HG02852 (cell line): ENCODE measurements at regions not wholly inside any gene's neighbourhood (a gene's known extent, or its start where the extent isn't known, plus 50 kb on each side); places are given as distances from the start of the nearest gene placed in this dataset.
A peak's percentile ranks its signal among the peaks of the same experiment; 100 is the strongest.

Source experiments
- ATAC-seq: cut with Tn5 transposase; IDR thresholded peaks from one replicate; pipeline ENCODE4 v1.9.1; 2021; ENCODE audit warnings: mild to moderate bottlenecking, moderate library complexity; ENCODE audit not compliant: unreplicated experiment

DNA sequence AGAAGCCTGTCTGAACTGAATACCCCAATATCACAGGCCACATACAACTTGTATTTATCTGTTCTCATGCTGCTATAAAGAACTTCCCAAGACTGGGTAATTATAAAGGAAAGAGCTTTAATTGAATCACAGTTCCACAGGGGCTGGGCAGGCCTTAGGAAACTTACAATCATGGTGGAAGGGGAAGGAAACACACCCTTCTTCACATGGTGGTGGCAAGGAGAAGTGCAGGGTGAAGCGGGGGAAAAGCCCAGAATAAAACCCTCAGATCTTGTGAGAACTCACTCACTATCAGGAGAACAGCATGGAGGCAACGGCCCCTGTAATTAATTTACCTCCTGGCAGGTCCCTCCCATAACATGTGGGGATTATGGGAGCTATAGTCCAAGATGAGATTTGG, 50.3 kb upstream of the FNDC1 start:
- no peak for ATAC-seq

DNA sequence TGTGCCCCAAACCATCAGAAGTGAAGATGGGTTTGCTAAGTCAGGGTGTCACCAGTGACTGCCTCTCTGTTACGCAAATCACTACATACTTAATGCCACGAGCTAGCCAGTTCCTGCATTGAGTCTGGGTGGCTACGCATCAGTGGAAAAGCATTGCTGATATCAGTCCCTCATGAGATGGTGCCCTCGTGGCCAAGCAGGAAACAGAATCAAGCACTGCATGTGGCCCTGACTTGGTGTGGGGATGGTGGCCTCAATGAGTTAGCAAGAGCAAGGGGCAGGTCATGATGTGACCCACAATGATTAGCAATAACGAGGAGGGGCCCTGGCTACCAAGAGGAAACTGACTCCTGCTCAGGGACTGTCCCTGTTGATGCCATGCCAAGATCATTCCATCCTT, 51.6 kb upstream of the FNDC1 start:
- no peak for ATAC-seq

DNA sequence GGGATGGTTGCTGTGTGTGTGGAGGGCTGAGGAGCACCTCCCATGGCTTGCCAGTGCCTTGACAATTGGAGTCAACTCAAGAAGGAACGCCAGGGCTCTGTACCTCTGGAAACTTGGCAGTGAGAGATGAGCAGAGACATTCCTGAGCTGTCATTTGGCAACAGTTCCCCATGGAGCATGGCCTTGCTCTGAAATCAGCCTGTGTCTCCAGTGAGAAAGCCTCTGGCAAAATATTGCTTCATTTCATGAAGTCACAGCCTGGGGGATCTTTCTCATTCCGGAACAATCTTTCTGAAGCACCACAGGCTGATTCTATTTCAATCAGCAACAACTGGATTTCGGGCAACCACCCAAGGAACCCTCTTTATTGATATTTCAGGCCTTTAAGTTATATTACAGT, 52.2 kb upstream of the FNDC1 start:
- ATAC-seq = no peak

GRCh38 chr6:159116343-159116742, 52.9 kb upstream of the FNDC1 start:
- peak; percentile 86 for ATAC-seq

GRCh38 chr6:159114569-159114968, 54.6 kb upstream of the FNDC1 start:
- no peak for ATAC-seq

GRCh38 chr6:159113223-159113622, 56.0 kb upstream of the FNDC1 start:
- no peak for ATAC-seq

GRCh38 chr6:159112714-159113113, 56.5 kb upstream of the FNDC1 start:
- ATAC-seq = no peak

DNA sequence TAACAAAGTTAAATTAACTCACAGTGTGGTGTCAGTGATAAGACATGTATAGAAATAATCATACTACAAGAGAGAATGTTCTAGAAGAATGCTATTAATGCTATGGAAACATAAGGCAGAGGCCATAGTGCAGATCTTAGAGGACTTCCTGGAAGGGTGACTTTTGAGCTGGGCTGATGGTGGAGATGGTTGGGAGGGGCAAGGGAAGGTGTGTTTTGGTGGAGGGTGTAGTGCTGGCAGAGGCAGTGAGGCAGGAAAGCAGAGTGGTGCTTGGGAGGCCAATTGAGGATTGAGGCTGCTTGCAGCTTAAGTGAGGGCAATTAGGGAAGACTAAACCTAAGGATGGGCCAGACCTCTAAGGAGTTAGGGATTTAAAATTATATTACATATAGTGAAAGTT, 58.5 kb upstream of the FNDC1 start:
- no peak for ATAC-seq

DNA sequence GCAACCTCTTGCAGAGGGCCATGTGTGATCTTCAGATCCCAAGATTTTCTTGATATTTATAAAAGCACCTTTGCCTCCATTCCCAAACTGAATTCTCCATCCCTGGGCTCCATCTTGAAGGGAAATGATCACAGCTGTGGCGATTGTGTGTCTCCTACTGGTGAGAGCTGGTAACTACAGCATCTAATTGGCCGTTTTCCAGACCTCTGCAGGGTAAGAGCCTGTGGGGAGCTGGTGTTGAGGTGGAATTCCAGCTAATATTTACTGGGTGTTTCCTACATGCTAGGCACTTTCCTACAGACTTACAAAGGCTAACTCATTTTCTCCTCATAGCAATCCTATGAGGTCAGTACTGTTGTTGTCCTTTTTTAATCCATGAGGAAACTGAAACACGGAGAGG, 59.2 kb upstream of the FNDC1 start:
- no peak for ATAC-seq

DNA sequence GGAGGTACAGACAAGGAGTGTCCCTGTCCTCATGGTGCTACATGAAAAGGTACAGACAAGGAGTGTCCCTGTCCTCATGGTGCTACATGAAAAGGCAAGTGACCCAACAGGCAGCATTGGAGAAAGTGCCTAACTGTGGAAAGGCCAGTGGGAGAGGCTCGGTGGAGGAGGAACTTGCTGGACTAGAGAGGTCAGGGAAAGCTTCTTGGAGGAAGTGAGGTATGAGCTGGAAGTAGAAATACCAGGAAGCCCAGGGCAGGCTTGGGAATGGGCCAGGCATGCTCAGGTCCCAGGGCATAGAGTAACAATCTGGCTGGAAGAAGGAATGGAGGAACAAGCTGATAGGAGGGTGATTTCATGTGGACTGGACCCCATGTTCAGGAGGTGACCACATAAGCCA, 59.8 kb upstream of the FNDC1 start:
- no peak for ATAC-seq

- no peak for ATAC-seq
These were observed 60.7 kb upstream of the FNDC1 start for GRCh38 chr6:159108426-159108985.

DNA sequence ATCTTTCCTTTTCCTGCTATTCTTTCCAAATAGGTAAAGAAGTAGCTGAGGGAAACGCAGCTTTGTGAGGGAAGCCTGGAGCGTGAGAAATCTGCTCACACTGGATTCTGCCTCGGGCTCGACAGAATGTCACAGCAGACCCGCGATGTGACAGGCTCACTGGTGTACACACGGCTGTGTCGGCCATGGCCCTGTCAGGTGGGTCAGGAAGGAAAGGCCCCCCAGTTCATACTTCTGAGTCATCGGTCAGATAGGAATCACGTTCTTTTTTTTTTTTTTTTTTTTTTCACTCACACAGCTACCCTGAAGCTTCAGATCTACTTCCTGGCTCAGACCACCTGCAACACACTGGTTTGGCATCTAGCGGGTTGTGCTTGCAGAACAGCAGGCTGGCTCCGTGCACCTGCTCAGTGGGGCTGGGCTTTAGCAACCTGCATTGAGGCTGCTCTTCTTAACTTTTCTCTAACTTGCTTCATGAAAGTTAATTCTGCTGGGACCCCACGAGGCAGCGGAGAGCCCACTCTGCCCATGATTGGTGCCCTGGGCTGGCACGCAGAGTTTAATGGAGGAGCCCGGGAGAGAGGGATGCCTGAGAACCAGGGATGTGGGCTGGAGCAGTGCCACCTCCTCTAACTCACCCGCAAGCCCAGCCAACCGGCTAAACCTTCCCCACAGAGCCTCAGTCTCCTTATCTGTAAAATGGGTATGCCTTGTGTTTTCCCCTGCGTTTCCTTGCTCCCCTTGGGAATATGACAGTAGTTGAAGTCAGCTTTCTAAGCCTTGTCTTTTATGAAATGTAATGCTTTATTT, 61.5 kb upstream of the FNDC1 start:
- no peak for ATAC-seq

DNA sequence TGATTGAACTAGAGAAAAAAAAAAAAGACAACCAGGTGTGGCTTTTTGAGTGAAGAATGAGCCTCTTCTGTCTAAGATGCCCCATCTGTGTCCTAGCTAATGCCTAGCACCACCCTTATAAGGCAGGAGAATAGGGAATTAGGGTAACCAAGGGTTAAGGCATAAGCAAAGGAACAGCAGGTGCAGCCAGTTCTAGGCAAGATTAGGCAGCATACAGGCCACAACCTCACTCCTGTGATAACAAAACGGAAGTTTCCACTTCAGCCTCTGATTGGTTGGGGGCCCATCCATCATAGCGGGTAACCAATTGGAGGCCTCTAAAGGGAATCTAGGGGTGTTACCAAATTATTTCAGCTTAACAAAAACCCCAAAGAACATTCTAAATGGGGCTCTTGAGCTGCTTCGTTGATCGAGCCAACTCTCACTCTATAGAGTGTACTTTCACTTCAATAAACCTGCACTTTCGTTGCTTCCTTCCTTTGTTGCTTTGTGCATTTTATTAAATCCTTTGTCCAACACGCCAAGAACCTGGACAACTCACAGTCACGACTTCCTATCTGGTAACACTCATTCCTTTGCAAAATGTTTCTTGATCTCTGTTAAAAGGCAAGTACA, 61.9 kb upstream of the TAGAP start:
- ATAC-seq = peak; percentile 91

- no peak for ATAC-seq
These were observed 60.9 kb upstream of the TAGAP start for GRCh38 chr6:159105716-159106115.

- ATAC-seq = no peak
These were observed 60.1 kb upstream of the TAGAP start for GRCh38 chr6:159104931-159105330.

DNA sequence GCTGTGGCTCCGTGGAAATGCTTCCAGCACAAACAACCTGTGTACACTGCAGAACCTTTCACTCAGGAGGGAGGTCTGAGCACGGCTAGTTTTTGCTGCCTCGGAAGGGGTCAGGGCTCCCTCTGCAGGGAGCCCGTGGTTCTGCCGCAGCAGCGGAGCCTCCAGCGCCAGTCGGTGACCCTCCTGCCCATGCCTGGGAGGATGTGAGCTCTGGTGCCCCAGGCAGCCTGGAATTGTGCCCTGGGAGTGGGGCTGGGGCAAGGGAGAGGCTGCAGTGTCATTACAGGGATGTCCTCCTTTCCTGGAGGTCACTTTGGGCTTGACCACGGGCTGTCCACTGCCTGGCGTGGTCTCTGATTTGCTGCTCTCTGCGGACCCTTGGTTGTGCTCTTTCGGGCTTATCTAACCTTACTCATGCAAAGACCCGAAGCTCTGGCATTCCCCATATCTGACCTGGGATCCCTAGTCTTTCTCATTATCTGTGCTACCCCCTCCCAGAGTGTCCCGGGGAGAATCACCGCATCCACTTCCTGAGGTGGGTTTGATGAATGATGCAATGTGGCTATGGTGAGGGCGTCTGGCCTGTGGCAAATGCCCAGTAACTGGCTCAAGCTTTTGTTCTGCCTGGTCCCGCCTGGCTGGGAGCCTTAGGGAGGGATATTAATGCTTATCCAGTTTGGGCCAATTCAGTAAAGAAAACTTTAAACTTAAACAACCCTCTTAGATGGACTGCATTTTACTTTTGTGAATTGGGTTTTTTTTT, 59.6 kb upstream of the TAGAP start:
- ATAC-seq = peak; percentile 45

DNA sequence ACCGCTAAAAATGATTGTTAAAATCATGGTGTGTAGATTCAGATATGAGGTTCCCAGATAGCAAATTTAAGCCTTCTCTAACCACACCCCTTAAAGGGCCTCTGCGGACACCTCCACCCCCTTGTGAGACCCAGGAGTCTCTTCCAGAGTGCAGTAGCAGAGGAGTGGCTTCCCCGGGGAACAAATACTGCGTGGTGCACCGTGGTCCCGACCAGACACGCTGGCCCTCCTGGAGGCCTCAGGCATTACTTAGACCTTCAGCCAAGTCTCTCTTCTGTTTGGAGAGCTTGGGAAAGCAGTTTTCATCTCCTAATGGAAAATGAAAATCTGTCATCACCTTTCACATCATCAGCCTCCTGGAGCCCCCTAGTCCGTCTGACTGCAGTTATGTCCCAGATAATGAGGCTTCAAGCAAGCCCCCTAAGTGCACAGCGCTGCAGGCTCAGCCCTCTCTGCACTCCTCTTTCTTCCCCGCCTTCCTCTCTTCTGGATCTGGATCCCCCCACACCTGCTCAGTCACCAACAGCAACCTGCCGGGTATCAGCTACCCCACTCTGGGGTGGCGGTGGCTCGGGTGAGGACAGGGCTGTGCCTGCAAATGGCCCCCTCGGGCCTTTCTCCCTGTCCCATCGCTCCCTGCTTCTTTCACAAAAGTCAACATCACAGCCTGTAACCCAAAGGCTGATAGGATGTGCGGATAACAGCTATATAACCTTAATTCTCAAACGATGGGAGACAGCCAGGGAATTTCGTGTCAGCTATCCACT, 58.8 kb upstream of the TAGAP start:
- no peak for ATAC-seq

GRCh38 chr6:159102373-159103160, 57.8 kb upstream of the TAGAP start:
- no peak for ATAC-seq

DNA sequence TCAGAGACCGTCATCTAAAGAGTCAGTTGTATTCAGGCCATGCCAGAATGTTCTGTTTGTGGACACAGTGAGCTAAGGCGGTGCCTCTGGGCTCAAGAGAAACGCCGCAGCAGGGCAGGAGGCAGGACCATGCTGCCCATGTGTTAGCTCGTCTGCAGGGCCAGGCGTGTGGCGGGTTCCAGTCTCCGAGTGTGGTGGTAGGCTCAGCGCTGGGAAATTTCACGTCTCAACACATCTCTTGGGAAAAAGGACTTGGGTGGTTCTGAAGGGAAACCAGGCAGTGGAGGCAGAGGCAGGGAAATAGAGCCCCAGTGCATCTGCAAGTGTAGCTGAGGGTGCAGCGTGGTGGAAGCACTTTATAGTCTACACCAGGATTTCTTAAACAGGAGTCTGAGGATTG, 56.9 kb upstream of the TAGAP start:
- no peak for ATAC-seq
